Smooth muscle cell (in vitro differentiated cells): ENCODE measurements at regions not wholly inside any gene's neighbourhood (a gene's known extent, or its start where the extent isn't known, plus 50 kb on each side); places are given as distances from the start of the nearest gene placed in this dataset.

Source experiments
- DNase-seq: peaks from one replicate; lab custom pipeline; 2025; ENCODE audit not compliant: unreplicated experiment; lab: John Stamatoyannopoulos, UW
- H2AFZ ChIP-seq: fragments of 200-600 bp; sonication (generic); 2 replicates; pipeline ENCODE4 v1.6.0; 2016; ENCODE audit warnings: antibody characterized with exemption, low read depth, mild to moderate bottlenecking
- H3F3A ChIP-seq: fragments of 200-600 bp; sonication (generic); 2 replicates; pipeline ENCODE4 v1.6.0; 2017; ENCODE audit warnings: antibody characterized with exemption, low read depth
- H3K27ac ChIP-seq: fragments of 200-600 bp; sonication (generic); 2 replicates; pipeline ENCODE4 v1.5.1; 2016; ENCODE audit warnings: low read depth, mild to moderate bottlenecking
- H3K27me3 ChIP-seq: fragments of 200-600 bp; sonication (generic); 2 replicates; pipeline ENCODE4 v1.6.1; 2016; ENCODE audit warnings: low read depth, mild to moderate bottlenecking
- H3K36me3 ChIP-seq: fragments of 200-600 bp; sonication (generic); 2 replicates; pipeline ENCODE4 v1.5.1; 2016; ENCODE audit warnings: low read depth
- H3K4me1 ChIP-seq: fragments of 200-600 bp; sonication (generic); 2 replicates; pipeline ENCODE4 v1.5.1; 2016; ENCODE audit warnings: low read depth
- H3K4me2 ChIP-seq: fragments of 200-600 bp; sonication (generic); 2 replicates; pipeline ENCODE4 v1.6.0; 2016; ENCODE audit warnings: mild to moderate bottlenecking
- H3K4me3 ChIP-seq: fragments of 200-600 bp; sonication (generic); 2 replicates; pipeline ENCODE4 v1.5.1; 2016; ENCODE audit warnings: mild to moderate bottlenecking
- H3K79me2 ChIP-seq: fragments of 200-600 bp; sonication (generic); 2 replicates; pipeline ENCODE4 v1.6.0; 2016; ENCODE audit warnings: low read depth, mild to moderate bottlenecking
- H3K9ac ChIP-seq: fragments of 200-600 bp; sonication (generic); 2 replicates; pipeline ENCODE4 v1.6.0; 2016; ENCODE audit warnings: low read depth
- H3K9me3 ChIP-seq: fragments of 200-600 bp; sonication (generic); replicated peaks from 2 replicates; pipeline ENCODE4 v1.5.1; 2016; ENCODE audit warnings: low read depth
- H4K20me1 ChIP-seq: fragments of 200-600 bp; sonication (generic); 2 replicates; pipeline ENCODE4 v1.6.0; 2016; ENCODE audit warnings: low read depth
- CTCF ChIP-seq: fragments of 200-600 bp; sonication (generic); IDR thresholded peaks from 2 replicates; pipeline ENCODE4 v1.5.1; 2017; ENCODE audit warnings: borderline replicate concordance, mild to moderate bottlenecking, antibody characterized with exemption; ENCODE audit not compliant: insufficient read depth, poor library complexity, severe bottlenecking
- WGBS: methylation state at CpG from one replicate; pipeline ENCODE4 v1.1.7; 2016; ENCODE audit warnings: low lambda C conversion rate; 5-methylcytosine and 5-hydroxymethylcytosine counted together

- WGBS = 71% methylated on average over 4 of the region's 4 CpGs
- H3K27me3 ChIP-seq = no peaks in the 10 kb centered on the region
- H3F3A ChIP-seq = no peaks in the 10 kb centered on the region
- no peaks in the 10 kb centered on the region for H3K4me1 ChIP-seq
- no peak overlapping the region for H2AFZ ChIP-seq
- no peak overlapping the region for H3K4me3 ChIP-seq
- H3K79me2 ChIP-seq = no peaks in the 10 kb centered on the region
- no peak for TF ChIP-seq CTCF
- H3K4me2 ChIP-seq = no peak overlapping the region
- no peaks in the 10 kb centered on the region for H3K36me3 ChIP-seq
- no peak for DNase-seq
- H3K9ac ChIP-seq = no peak overlapping the region
- H3K27ac ChIP-seq = no peak overlapping the region
- no peaks in the 10 kb centered on the region for H3K9me3 ChIP-seq
- no peaks in the 10 kb centered on the region for H4K20me1 ChIP-seq
These were observed 1282.4 kb upstream of the PIK3C3 start for GRCh38 chr18:40672590-40672989.

GRCh38 chr18:40670668-40671375 lies 1284.2 kb upstream of the PIK3C3 start:
- Histone ChIP-seq H2AFZ (no peak overlapping the region), H3F3A (no peaks in the 10 kb centered on the region), H3K27ac (no peak overlapping the region), H3K4me3 (no peak overlapping the region), H3K4me2 (no peak overlapping the region), H3K36me3 (no peaks in the 10 kb centered on the region), H3K9ac (no peak overlapping the region), H3K9me3 (no peaks in the 10 kb centered on the region), H4K20me1 (no peaks in the 10 kb centered on the region), H3K4me1 (no peaks in the 10 kb centered on the region), H3K79me2 (no peaks in the 10 kb centered on the region), H3K27me3 (no peaks in the 10 kb centered on the region)
- 84% methylated on average over 8 of the region's 8 CpGs for WGBS
- DNase-seq = no peak
- TF ChIP-seq CTCF = no peak

GRCh38 chr18:40662898-40663437 lies 1292.1 kb upstream of the PIK3C3 start:
- WGBS = 94% methylated on average over 16 of the region's 16 CpGs
- Histone ChIP-seq H3K4me3 (no peak overlapping the region), H3K27me3 (no peaks in the 10 kb centered on the region), H3K27ac (no peak overlapping the region), H3K9me3 (no peaks in the 10 kb centered on the region), H3K4me2 (no peak overlapping the region), H3K9ac (no peak overlapping the region), H3K79me2 (no peaks in the 10 kb centered on the region), H3F3A (no peaks in the 10 kb centered on the region), H2AFZ (no peak overlapping the region), H3K36me3 (no peaks in the 10 kb centered on the region), H3K4me1 (no peaks in the 10 kb centered on the region), H4K20me1 (no peaks in the 10 kb centered on the region)
- no peak for TF ChIP-seq CTCF
- DNase-seq = no peak

- Histone ChIP-seq H3K9me3 (no peaks in the 10 kb centered on the region), H3K4me3 (no peak overlapping the region), H4K20me1 (no peaks in the 10 kb centered on the region), H3K27ac (no peak overlapping the region), H3K36me3 (no peaks in the 10 kb centered on the region), H3K9ac (no peak overlapping the region), H3K4me1 (no peaks in the 10 kb centered on the region), H3F3A (no peaks in the 10 kb centered on the region), H3K4me2 (no peak overlapping the region), H2AFZ (no peak overlapping the region), H3K79me2 (no peaks in the 10 kb centered on the region), H3K27me3 (no peaks in the 10 kb centered on the region)
- DNase-seq = no peak
- WGBS = 89% methylated on average over 1 of the region's 1 CpG
- no peak for TF ChIP-seq CTCF
These were observed 1301.4 kb upstream of the PIK3C3 start for GRCh38 chr18:40653682-40654081.
